Spleen (tissue), 11 donors: ENCODE measurements at regions not wholly inside any gene's neighbourhood (a gene's known extent, or its start where the extent isn't known, plus 50 kb on each side); places are given as distances from the start of the nearest gene placed in this dataset.
"Not testable (repeated sequence)": the region's sequence is repeated elsewhere in the genome, so short reads cannot be mapped to it uniquely, and the experiment has no call there.

Source experiments
- DNase-seq: peaks from one replicate; pipeline ENCODE4 v3.0.0-alpha.2; 2020
- H3K27ac ChIP-seq, 8 donors: fragments of 200-600 bp; sonication (generic) in 7 of 8; 1 replicate in 4 of 8; 2 replicates in 4 of 8; pipeline versions ENCODE4 v1.5.0 to v1.8.0; 2016 to 2021; ENCODE audit warnings: inconsistent platforms in 4 of 8, mild to moderate bottlenecking in 4 of 8, moderate library complexity in 1 of 8
- H3K27me3 ChIP-seq, 7 donors: fragments of 200-600 bp; sonication (generic) in 6 of 7; replicated peaks in 1 of 7; 1 replicate in 4 of 7; 2 replicates in 3 of 7; pipeline versions ENCODE4 v1.5.0 to v1.8.0; 2016 to 2021; ENCODE audit warnings: inconsistent platforms in 3 of 7, mild to moderate bottlenecking in 1 of 7
- H3K36me3 ChIP-seq, 6 donors: fragments of 200-600 bp; sonication (generic) in 5 of 6; 1 replicate in 4 of 6; 2 replicates in 2 of 6; pipeline versions ENCODE4 v1.5.0 to v1.8.0; 2016 to 2021; ENCODE audit warnings: inconsistent platforms in 2 of 6
- H3K4me1 ChIP-seq, 6 donors: fragments of 200-600 bp; sonication (generic) in 5 of 6; 1 replicate in 3 of 6; 2 replicates in 3 of 6; pipeline versions ENCODE4 v1.5.0 to v1.8.0; 2016 to 2021; ENCODE audit warnings: inconsistent platforms in 3 of 6
- H3K4me3 ChIP-seq, 8 donors: fragments of 200-600 bp; sonication (generic) in 7 of 8; 1 replicate in 4 of 8; 2 replicates in 4 of 8; pipeline versions ENCODE4 v1.5.0 to v1.8.0; 2016 to 2021; ENCODE audit warnings: inconsistent platforms in 4 of 8, mild to moderate bottlenecking in 4 of 8, moderate library complexity in 2 of 8
- H3K9me3 ChIP-seq, 8 donors: fragments of 200-600 bp; sonication (generic) in 7 of 8; 1 replicate in 4 of 8; 2 replicates in 4 of 8; pipeline versions ENCODE4 v1.5.0 to v1.8.0; 2016 to 2021; ENCODE audit warnings: inconsistent platforms in 4 of 8
- CTCF ChIP-seq, 11 experiments: fragments of 200-600 bp in 7 of 11; fragments of 450-650 bp in 4 of 11; sonication (generic) in 4 of 11; IDR thresholded peaks in 8 of 11; conservative IDR thresholded peaks in 3 of 11; 1 replicate in 7 of 11; 2 replicates in 4 of 11; pipeline versions ENCODE4 v1.4.0 to v1.8.0; 2016 to 2021; ENCODE audit warnings: antibody characterized with exemption in 11 of 11, inconsistent platforms in 4 of 11, mild to moderate bottlenecking in 1 of 11
- POLR2A ChIP-seq, 3 donors: fragments of 450-650 bp; IDR thresholded peaks; one replicate each; pipeline ENCODE4 v1.5.1; 2017; ENCODE audit warnings: antibody characterized with exemption in 3 of 3, mild to moderate bottlenecking in 1 of 3
- POLR2AphosphoS5 ChIP-seq, 3 donors: sonication (generic); formaldehyde crosslinking; IDR thresholded peaks; one replicate each; pipeline ENCODE4 v1.5.1; 2017; ENCODE audit warnings: antibody characterized with exemption in 3 of 3
- WGBS, 5 donors: extraction: QIAGEN DNeasy Blood & Tissue Kit in 3 of 5; methylation state at CpG; one replicate each; pipeline versions ENCODE4 v1.1.5 to v1.1.7; 2013 to 2018; 5-methylcytosine and 5-hydroxymethylcytosine counted together
- intact Hi-C: fragments of 100-400 bp; cut with DNase I; formaldehyde crosslinking; loops from one replicate; pipeline ENCODE4 v1.15.0; 2023; ENCODE audit warnings: low total_unique reads
- donor health status: healthy with polysubstance abuse.
- donor health status: DM: no; HTN: no; CAD: no; lungs with moderate emphysema.
- donor health status: DM: no; HTN: no; CAD: no.
- donor health status: Bipolar disorder and iron deficiency.
- donor health status: healthy.
- donor health status: DM: no; HTN: no; CAD: no.
- donor health status: DM: yes; HTN: yes; CAD: no.

- TF ChIP-seq CTCF (IDR thresholded peaks at IDR 0.05 in 8 of 11, conservative IDR thresholded peaks at IDR 0.05 in 3 of 11) (no peak), POLR2AphosphoS5 (IDR thresholded peaks at IDR 0.05) (no peak), POLR2A (IDR thresholded peaks at IDR 0.05) (no peak)
- Histone ChIP-seq H3K27ac (no peak overlapping the region), H3K4me1 (no peaks in the 10 kb centered on the region), H3K4me3 (no peak overlapping the region), H3K27me3 (peaks cover 0 to 3% (median 0%) of the 10 kb centered on the region in 7 donors), H3K36me3 (no peaks in the 10 kb centered on the region), H3K9me3 (no peaks in the 10 kb centered on the region)
- WGBS, 5 donors = 93 to 99% (median 96%) methylated on average over 5 of the region's 5 CpGs
- no peak for DNase-seq
- intact Hi-C loops = no loop called here
Measured at GRCh38 chr3:139189943-139190342, 145.3 kb upstream of the PRR23C start.

GRCh38 chr3:139194421-139194820 lies 149.4 kb upstream of the MRPS22 start:
- H3K4me3 ChIP-seq, intact Hi-C loops: not testable (repeated sequence)
- 71 to 95% (median 80%) methylated on average over 2 to 4 of the region's 5 CpGs for WGBS, 5 donors

GRCh38 chr3:139196146-139196545 lies 147.7 kb upstream of the MRPS22 start:
- 86 to 93% (median 88%) methylated on average over 8 to 10 of the region's 10 CpGs for WGBS, 5 donors
- DNase-seq, H3K4me3 ChIP-seq, intact Hi-C loops, H3K4me1 ChIP-seq, H3K27ac ChIP-seq, H3K36me3 ChIP-seq, H3K27me3 ChIP-seq: not testable (repeated sequence)
- H3K9me3 ChIP-seq = peaks cover 0 to 12% (median 5%) of the 10 kb centered on the region in 8 donors

More at GRCh38 chr3:139194421-139194820, 149.4 kb upstream of the MRPS22 start:
- H3K4me1 ChIP-seq, H3K27me3 ChIP-seq, H3K27ac ChIP-seq, H3K36me3 ChIP-seq, DNase-seq: not testable (repeated sequence)
- peaks cover 0 to 12% (median 5%) of the 10 kb centered on the region in 8 donors for H3K9me3 ChIP-seq

DNA sequence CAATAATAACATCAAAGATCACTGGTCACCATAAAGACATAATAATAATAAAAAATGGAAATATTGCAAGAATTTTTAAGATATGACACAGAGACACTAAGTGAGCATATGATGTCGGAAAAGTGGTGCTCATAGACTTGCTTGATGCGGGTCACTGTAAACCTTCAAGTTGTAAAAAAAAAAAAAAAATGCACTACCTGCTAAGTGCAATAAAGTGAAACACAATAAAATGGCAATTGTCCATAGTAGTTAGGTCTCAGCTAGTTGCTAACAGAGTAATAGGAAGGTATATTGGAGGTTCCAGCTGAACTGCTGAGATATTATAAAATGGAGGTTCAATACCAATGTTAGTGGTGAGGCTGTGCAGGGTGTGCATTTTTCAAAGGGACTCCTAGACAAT lies 146.6 kb upstream of the MRPS22 start:
- Histone ChIP-seq H3K4me3 (no peak overlapping the region), H3K27me3 (no peaks in the 10 kb centered on the region), H3K9me3 (peaks cover 0 to 12% (median 5%) of the 10 kb centered on the region in 8 donors), H3K27ac (no peak overlapping the region), H3K4me1 (no peaks in the 10 kb centered on the region), H3K36me3 (no peaks in the 10 kb centered on the region)
- 94 to 97% (median 96%) methylated on average over 2 of the region's 2 CpGs for WGBS, 5 donors
- intact Hi-C loops = no loop called here
- no peak for DNase-seq
- TF ChIP-seq POLR2AphosphoS5 (IDR thresholded peaks at IDR 0.05) (no peak), POLR2A (IDR thresholded peaks at IDR 0.05) (no peak), CTCF (IDR thresholded peaks at IDR 0.05 in 8 of 11, conservative IDR thresholded peaks at IDR 0.05 in 3 of 11) (no peak)

DNA sequence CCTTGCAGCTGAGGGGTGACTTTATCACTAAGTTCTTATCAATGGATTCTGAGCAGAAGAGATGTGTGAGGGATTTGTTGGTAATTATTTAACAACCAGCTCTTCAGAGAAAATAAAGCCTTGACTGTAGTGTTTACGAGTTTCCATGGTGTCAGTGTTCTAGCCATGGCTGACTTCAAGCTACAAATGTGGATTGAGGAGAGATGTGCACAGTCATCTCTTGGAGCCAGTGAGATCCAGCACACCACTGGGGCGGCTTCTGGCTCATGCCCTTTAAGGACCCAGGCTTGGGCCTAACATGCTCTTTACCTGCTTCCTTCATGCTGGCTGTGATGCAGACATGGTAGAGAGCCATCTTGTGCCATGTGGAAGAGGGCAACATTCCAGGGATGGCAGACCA lies 145.6 kb upstream of the MRPS22 start:
- Histone ChIP-seq H3K36me3 (no peaks in the 10 kb centered on the region), H3K27ac (no peak overlapping the region), H3K9me3 (peaks cover 0 to 12% (median 5%) of the 10 kb centered on the region in 8 donors), H3K4me3 (no peak overlapping the region), H3K4me1 (no peaks in the 10 kb centered on the region), H3K27me3 (no peaks in the 10 kb centered on the region)
- intact Hi-C loops = no loop called here
- no peak for DNase-seq
- TF ChIP-seq CTCF (IDR thresholded peaks at IDR 0.05 in 8 of 11, conservative IDR thresholded peaks at IDR 0.05 in 3 of 11) (no peak), POLR2AphosphoS5 (IDR thresholded peaks at IDR 0.05) (no peak), POLR2A (IDR thresholded peaks at IDR 0.05) (no peak)
- 85 to 96% (median 90%) methylated on average over 1 to 2 of the region's 2 CpGs for WGBS, 5 donors
